ENCODE measurements at regions not wholly inside any gene's neighbourhood (a gene's known extent, or its start where the extent isn't known, plus 50 kb on each side); places are given as distances from the start of the nearest gene placed in this dataset.

DNA sequence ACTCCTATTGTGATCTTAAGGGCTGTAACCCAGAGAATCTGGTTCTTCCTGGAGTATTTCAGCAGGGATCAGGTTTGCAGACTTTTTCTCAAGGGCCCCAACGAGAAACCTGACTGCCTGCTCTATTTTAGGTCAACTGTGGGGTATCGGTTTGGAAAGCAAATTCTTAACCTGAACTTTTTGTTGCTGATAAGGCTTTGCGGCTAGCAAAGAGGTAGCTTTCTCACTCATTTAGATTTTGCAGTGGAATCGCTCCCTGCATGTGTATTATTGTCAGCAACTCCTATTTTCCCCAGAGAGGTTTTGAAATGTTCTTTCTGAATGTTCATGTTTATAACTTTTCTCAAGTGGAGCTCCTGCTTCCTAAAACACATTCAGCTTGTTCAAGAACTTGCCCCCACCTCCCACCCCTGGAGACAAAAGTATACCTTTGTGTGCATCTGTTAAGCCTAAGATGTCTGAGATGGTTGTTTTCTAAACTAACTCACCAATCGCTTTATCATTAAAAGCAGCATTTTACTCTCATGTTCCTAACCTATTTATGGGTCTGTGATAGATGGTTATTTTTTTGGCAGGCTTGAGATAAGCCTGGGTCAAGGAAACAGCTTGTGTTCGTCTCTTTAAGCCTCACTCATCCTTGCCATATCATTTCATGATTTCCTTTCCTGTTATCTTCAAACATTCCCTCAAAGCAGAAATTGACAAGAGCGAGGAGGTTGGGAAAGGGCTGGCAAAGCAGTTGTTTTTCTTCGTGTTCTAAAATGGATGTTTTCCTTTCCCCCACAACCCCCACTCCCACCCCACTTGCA is 129.8 kb downstream of the BAMBI start:
- in situ Hi-C loops (cut with HindIII; ENCODE audit: low pct_ligation_motif_present, low pct_unique_long_range_greater_than_20kb, low sequenced_read_pairs), result no loop called here
- DNase-seq, result no peak

DNA sequence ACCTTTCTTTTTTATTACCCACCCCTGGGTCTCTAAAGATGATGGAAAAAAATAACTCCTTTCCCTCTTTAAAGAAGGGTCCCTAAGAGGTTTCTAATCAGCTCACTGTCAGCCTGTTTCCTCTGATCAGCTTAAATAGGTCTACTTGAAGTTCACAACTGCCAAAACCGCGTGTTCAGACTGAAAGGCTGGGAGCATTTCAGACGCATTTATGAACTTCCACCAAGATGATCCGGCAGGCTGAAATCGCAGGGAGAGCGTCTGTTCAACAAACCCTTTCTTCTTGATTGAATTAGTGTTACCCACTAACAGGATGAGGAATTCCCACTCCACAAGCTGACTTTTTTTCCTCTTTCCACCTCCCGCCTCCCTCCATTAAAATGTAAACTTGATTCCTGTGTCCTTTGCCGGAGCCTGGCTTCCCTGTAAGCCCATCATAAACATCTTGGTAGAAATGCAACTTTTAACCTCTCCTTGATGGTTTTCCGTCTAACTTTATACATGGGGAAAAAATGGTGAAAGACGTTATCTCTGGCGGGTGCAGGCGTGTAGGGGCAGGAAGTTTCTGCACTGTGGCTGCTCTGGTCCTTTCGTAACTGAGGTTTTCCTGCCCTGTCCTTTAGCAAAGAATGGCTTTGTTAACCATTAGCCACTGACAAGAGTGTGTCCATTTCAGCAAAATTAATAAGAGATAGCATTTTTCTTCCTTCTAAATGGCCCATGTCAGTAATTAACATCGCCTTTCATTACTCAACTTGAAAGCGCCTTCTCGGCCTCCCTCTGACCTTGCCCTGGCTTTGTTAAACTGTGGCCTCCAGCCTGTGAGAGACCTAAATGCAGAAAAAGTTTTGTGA is 130.7 kb downstream of the BAMBI start:
- DNase-seq, result no peak
- in situ Hi-C loops (cut with HindIII; ENCODE audit: low pct_ligation_motif_present, low pct_unique_long_range_greater_than_20kb, low sequenced_read_pairs), result no loop called here

DNA sequence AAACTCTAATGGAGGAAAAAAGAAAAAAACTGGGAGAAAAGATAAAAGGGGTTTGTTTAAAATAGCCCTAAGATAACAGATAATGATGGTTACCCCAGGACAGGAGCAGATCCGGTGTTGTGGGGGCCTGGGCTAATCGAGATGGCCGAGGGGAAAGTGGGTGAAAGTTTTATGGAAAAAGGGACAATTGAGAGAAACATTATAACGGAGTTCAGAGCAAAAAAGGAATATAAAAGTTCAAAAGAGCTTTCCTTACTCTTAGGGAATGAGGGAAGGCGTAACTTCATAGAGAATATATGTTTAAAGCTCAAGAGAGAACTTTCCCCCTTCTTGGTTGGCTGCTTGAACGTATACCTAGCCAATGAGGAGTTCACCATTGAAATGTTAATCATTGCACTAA is 131.4 kb downstream of the BAMBI start:
- in situ Hi-C loops (cut with HindIII; ENCODE audit: low pct_ligation_motif_present, low pct_unique_long_range_greater_than_20kb, low sequenced_read_pairs), result no loop called here
- DNase-seq, result no peak

DNA sequence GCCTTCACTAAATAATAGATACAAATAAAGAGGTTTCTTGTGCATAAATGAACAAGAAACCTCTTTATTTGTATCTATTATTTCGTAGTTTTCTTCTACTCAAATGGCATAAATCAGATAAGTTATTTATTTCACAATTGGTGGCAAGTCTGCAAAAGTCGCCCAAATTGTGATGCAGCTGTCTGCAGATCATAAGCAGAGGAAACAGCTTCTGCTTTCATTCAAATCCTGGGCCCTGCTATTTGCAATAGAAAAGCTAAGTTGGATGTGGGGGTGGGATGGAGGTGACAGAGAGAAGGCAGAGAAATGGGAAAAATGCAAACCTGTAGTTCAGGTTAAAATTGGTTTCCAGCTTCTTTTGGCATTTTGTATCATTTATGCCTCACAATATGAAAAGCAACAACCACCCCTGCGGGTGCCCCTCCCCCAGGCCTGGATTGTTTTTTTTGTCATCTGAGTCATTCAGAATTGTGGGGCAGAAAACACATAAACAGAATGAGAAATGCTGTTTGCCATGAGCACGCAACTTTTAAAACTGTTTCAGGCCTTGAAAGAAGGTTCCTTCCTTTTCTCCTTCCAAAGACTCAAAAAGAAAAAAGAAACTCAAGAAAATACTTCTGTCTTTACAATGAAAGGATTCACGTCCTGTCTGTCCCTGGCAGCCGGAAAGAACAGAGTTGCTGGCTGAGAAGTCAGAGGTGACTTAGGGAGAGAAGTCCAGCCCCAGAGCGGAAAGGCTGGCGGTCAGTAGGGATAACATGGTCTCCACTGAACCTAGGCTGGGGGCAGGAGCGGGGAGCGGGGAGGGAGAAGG is 132.9 kb downstream of the BAMBI start:
- no peak for DNase-seq
- in situ Hi-C loops (cut with HindIII; ENCODE audit: low pct_ligation_motif_present, low pct_unique_long_range_greater_than_20kb, low sequenced_read_pairs), result no loop called here

DNA sequence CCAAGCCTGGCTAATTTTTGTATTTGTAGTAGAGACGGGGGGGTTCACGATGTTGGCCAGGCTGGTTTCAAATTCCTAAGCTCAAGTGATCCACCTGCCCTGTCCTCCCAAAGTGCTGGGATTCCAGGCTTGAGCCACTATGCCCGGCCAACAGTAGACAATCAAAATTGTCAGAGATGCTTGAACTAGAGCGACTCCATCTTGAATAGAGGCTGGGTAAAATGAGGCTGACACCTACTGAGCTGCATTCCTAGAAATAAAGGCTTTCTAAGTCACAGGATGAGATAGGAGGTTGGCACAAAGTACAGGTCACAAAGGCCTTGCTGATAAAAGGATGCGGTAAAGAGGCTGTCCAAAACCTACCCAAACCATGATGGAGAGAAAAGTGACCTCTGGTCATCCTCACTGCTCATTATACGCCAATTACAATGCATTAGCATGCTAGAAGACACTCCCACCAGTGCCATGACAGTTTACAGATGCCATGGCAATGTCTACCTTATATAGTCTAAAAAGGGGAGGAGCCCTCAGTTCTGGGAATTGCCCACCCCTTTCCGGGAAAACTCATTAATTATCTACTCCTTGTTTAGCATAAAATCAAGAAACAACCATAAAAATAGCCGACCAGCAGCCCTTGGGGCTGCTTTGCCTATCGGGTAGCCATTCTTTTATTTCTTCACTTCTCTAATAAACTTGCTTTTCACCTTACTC is 134.5 kb downstream of the BAMBI start:
- in situ Hi-C loops (cut with HindIII; ENCODE audit: low pct_ligation_motif_present, low pct_unique_long_range_greater_than_20kb, low sequenced_read_pairs), result no loop called here
- no peak for DNase-seq

DNA sequence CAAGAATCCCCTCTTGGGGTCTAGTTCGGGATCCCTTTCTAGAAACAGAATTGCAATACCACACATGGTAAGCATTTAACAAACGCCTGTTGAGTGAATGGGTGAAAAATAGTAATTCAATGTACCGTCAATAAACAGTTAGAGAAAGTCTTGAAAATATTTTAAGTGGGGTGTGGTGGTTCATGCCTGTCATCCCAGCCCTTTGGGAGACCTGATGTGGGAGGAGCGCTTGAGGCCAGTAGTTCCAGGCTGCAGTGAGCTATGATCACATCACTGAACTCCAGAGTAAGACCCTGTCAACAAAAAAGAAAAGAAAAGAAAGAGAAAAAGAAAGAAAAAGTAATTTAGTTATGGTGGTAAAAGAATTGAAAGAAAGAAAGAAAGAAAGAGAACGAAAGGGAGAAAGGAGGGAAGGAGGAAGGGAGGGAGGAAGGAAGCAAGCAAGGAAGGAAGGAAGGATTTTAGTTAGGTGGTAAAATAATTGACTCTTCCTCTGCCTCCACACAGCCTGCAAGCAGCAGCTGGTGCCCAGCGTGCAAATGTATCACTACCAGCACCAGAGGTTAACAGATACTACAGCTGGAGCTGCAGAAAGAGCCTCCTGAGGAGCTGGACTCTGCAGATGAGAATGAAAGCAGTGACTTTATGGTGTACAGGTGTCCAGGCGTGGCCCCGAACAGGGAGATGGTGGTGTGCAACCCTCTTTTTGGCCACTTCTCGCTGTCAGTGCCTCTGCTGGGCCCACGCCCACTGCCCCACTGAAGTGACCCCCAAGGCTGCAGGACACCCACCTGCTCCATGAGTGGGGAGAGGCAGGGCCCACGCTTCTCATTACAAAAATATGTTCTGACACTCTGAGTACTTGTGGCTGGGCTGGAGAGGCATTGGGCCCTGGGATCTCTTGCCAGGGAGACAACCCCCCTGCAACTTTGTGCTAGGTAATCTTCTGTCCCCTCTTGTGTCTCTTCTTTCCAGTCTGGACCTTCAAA is 135.4 kb downstream of the BAMBI start:
- no peak for DNase-seq
- in situ Hi-C loops (cut with HindIII; ENCODE audit: low pct_ligation_motif_present, low pct_unique_long_range_greater_than_20kb, low sequenced_read_pairs), result no loop called here

DNA sequence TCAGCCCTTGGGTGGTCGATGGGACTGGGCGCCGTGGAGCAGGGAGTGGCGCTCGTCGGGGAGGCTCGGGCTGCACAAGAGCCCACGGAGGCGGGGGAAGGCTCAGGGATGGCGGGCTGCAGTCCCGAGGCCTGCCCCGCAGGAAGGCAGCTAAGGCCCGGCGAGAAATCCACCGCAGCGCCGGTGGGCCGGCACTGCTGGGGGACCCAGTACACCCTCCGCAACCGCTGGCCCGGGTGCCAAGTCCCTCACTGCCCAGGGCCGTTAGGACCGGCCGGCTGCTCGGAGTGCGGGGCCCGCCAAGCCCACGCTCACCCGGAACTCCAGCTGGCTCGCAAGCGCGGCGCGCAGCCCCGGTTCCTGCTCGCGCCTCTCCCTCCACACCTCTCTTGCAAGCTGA is 138.4 kb downstream of the BAMBI start:
- in situ Hi-C loops (cut with HindIII; ENCODE audit: low pct_ligation_motif_present, low pct_unique_long_range_greater_than_20kb, low sequenced_read_pairs), result no loop called here
- no peak for DNase-seq

DNA sequence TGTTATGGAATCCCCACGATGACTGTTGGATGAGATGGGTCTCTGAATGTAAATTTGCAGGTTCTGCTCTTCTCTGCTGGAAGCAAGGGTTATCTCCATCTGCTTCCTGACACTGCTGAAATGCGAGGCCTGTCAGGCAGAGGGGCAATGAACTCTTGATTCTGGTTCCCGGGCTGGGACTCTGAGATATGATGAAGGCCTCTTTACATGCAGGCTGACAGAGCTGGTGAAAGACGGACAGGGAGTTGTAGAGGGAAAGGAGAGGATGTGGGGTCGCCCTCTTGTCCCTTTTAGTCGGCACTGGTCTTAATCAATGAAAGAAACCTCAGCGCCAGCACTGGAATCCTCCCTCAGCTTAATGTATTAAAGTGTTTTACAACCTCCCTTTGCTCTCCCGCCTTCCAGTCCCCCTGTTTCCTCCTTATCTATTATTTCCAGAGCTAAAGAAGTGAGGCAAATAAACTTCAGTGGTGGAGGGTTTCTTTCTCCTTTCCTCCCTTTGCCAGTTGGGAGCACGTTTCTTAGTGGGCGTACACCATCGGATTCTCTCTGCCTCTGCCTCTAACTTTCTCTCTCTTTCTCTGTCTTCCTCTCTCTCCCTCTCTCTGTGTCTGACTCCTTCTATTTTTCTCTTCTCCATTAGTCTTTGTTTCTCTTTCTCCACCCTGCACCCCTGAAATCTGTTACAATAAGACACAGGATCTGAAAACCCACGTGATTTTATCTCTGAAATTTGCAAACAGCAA is 145.6 kb downstream of the BAMBI start:
- no peak for DNase-seq
- in situ Hi-C loops (cut with HindIII; ENCODE audit: low pct_ligation_motif_present, low pct_unique_long_range_greater_than_20kb, low sequenced_read_pairs), result no loop called here

DNA sequence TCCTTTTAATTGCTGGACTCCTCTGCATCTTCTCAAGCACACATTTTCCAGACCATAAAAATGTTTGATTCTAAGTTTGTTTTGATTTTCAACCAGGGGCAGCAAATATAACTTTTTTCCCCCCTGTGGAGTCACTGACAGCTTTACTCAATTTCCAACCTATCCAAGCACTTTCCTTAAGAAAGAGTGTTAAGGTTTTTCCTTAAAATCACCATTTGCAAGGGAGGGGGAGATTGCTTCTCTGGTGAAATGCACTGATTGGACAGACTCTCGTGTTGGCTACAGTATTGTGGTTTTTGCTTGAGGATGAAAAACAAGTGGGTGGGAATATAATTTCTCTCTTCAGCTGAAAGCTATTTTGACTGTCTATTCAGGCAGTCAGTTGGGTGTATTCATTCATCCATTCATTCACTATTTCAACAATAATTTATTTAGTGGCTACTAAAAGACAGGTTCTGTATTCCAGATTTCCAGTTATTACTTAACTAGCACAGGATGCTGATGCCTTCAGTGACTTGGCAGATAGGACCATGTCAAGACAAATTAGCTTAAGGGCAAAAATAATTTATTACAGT is 146.3 kb downstream of the BAMBI start:
- no peak for DNase-seq
- in situ Hi-C loops (cut with HindIII; ENCODE audit: low pct_ligation_motif_present, low pct_unique_long_range_greater_than_20kb, low sequenced_read_pairs), result no loop called here

DNA sequence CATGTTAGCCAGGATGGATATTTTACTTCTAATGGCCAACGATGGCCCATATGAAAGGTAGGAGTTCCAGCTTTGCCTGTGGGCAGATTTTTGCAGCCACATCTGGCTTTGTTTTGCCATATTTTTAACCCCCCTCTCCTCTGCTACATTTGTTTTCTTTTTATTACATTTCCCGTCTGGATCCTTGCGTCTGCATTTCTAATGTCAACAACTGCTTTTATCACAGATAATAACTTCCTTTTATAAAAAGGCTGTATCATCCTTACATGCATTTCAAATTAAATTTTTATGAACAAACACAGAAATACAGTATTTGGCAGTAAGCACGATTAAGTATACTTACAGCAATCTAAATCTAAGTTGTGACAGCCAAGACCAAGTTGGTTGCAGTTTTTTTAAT is 156.0 kb downstream of the BAMBI start:
- DNase-seq, result no peak
- in situ Hi-C loops (cut with HindIII; ENCODE audit: low pct_ligation_motif_present, low pct_unique_long_range_greater_than_20kb, low sequenced_read_pairs), result no loop called here

DNA sequence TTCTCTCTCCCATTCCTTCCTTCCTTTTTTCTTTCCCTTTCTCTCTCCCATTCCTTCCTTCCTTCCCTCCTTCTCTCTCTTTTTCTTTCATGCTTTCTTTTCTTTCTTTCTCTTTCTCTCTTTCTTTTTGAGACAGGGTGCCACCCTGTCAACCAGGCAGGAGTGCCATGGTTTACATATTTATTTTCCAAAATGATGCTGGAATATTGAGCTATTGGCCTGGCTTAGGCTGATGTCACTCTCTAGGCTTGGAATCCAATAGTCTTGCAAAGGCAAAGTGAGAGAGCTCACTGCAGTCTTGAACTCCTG is 159.1 kb downstream of the BAMBI start:
- no peak for DNase-seq
- in situ Hi-C loops (cut with HindIII; ENCODE audit: low pct_ligation_motif_present, low pct_unique_long_range_greater_than_20kb, low sequenced_read_pairs), result no loop called here

DNA sequence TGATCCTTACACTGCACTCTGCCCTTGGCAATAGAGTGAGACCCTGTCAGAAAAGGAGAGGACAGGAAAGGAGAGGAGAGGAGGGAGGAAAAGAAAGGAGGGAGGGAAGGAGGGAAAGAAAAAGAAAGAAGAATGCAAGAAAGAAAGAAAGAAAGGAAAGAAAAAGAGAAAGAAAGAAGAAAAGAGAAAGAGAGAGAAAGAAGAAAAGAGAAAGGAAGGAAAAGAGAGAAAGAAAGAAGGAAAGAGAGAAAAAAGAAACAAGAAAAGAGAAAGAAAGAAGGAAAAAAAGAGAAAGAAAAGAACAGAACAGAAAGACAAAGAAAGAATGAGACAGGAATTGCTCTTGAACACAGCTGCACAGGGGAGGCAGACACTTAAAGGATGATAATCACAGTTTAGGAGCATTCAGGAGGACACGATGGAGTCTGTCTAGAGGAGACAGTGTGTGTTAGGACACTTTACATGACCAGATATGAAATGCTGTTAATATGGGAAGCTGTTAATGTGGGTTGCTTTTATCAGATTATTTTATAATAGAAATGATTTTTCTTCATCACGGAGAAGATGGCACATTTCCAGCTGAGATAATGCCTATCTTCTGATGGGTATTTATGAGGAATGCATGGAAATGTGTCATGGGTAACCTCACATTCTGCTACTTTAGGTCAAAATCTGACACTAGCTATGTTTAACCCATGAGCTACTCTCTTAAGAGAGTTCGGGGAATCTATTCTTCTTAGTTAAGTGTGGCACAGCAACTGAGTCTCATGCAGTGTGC is 160.5 kb downstream of the BAMBI start:
- in situ Hi-C loops (cut with HindIII; ENCODE audit: low pct_ligation_motif_present, low pct_unique_long_range_greater_than_20kb, low sequenced_read_pairs), result no loop called here
- DNase-seq, result no peak

DNA sequence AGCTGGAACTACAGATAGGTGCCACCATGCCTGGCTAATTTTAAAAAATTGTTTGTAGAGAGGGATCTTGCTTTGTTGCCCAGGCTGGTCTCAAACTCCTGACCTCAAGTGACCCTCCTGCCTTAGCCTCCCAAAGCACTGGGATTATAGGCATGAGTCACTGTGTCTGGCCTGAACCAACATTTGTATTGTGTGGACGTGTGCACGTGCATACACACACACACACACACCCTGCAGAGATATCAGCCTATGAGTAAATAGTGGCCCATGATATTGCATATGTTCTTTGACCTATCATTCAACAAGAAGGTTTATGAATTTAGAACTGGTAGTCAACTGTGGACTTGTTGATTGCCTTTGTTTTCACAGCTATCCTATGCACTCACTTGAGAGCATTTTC is 161.6 kb downstream of the BAMBI start:
- in situ Hi-C loops (cut with HindIII; ENCODE audit: low pct_ligation_motif_present, low pct_unique_long_range_greater_than_20kb, low sequenced_read_pairs), result no loop called here

DNA sequence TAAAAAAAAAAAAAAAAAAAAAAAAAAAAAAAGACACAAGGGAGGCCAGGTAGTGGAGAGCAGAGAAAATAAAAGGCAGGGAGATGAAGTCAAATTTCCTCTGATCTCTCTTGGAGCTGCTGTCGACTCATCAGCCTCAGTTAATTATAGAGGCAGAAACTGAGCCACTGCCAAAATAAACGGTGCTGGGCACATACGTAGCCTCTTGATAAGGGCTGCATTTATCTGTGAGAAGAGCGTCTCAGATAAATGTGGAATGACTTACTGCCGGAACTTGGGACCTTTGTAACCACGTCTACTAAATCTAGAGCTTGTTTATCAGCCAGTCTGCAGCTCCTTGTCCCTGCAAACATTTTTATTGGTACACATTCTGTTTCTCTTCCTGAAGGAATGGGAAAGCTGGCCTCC is 162.3 kb downstream of the BAMBI start:
- no peak for DNase-seq
- in situ Hi-C loops (cut with HindIII; ENCODE audit: low pct_ligation_motif_present, low pct_unique_long_range_greater_than_20kb, low sequenced_read_pairs), result no loop called here

More for the DNA sequence above, 161.6 kb downstream of the BAMBI start:
- DNase-seq, result no peak

DNA sequence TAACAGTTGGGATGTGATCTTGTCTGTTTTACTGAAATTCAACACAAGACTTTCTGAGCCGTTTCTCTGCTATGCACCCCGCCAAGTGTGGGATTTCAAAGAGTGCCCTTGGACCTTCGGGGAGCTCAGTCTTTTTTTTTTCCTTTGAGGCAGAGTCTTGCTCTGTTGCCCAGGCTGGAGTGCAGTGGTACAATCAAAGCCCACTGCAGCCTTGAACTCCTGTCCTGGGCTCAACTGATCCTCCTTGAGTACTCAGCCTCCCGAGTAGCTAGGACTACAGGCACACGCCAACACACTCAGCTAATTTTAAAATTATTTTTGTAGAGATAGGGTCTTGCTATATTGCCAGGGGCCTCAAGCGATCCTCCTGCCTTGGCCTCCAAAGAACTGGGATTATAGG is 162.9 kb downstream of the BAMBI start:
- in situ Hi-C loops (cut with HindIII; ENCODE audit: low pct_ligation_motif_present, low pct_unique_long_range_greater_than_20kb, low sequenced_read_pairs), result no loop called here
- no peak for DNase-seq

DNA sequence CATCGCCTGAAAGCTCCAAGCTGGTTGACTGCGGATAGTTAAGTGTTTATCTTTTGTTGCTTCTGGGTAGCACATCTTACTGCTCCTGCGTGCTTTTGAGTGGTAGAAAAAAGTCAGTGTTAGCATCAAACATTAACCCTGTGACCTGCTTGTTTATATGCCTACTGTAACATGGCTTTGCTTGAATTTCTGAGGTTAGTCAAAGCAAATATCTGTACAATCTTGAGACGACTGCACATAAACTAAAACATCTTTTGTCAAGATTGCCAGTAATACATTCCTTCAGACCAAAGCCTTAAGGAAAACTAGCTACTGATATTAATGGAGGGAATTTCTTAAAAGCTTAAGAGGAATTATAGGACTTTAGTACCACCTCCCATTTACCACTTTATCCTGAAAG is 163.7 kb downstream of the BAMBI start:
- in situ Hi-C loops (cut with HindIII; ENCODE audit: low pct_ligation_motif_present, low pct_unique_long_range_greater_than_20kb, low sequenced_read_pairs), result no loop called here
- DNase-seq, result no peak

Data from ACHN (cell line).